ENCODE measurements at regions not wholly inside any gene's neighbourhood (a gene's known extent, or its start where the extent isn't known, plus 50 kb on each side); places are given as distances from the start of the nearest gene placed in this dataset.

GRCh38 chr11:45043755-45044475, 93.2 kb upstream of the TP53I11 start:
- TF ChIP-seq, protein P1, sequence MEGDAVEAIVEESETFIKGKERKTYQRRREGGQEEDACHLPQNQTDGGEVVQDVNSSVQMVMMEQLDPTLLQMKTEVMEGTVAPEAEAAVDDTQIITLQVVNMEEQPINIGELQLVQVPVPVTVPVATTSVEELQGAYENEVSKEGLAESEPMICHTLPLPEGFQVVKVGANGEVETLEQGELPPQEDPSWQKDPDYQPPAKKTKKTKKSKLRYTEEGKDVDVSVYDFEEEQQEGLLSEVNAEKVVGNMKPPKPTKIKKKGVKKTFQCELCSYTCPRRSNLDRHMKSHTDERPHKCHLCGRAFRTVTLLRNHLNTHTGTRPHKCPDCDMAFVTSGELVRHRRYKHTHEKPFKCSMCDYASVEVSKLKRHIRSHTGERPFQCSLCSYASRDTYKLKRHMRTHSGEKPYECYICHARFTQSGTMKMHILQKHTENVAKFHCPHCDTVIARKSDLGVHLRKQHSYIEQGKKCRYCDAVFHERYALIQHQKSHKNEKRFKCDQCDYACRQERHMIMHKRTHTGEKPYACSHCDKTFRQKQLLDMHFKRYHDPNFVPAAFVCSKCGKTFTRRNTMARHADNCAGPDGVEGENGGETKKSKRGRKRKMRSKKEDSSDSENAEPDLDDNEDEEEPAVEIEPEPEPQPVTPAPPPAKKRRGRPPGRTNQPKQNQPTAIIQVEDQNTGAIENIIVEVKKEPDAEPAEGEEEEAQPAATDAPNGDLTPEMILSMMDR (IDR thresholded peaks at IDR 0.05; ENCODE audit: borderline replicate concordance, control extremely low read depth, extremely low read depth, insufficient read depth, missing control alignments), result no peak
- no peak for DNase-seq (ENCODE audit: low spot score)
- in situ Hi-C loops (cut with MboI; ENCODE audit: low sequenced_read_pairs, unreplicated experiment), result no loop called here

DNA sequence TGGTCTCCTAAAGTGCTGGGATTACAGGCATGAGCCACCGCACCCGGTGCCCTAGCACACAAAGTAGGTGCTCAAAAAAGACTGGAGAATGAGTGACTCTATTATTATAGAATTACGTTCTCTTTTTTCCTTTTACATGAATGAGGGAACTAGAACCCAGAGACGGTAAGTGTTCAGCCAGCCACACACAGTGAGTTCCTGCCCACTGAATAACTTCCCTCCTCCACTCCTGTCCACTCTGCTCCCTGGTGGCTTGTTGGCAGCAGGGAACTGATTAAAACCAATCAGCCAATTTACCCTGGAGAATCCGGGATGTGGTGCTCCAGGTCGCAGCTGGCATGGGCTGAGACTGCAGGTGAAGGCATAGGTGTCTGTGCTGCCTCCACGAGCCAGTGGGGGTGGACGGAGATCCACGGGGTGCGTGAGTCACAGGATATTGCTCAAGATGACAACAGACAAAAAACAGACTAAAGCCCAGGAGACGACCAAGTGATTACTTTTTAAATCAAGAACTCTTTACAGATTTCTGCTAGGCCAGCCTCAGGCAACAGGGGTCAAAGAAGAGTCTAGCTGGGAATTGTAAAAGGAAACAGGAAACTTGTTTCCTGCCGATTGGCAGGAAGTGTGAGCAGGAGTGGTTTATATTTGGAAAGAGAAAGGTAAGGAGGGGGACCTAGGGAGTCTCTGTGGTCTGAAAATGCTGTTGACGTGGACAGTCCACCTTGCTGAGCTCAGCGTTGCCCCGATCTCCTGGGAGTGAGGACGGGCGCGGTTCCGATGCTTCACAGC, 95.2 kb upstream of the TP53I11 start:
- in situ Hi-C loops (cut with MboI; ENCODE audit: low sequenced_read_pairs, unreplicated experiment), result no loop called here
- TF ChIP-seq, protein P1 (IDR thresholded peaks at IDR 0.05; ENCODE audit: borderline replicate concordance, control extremely low read depth, extremely low read depth, insufficient read depth, missing control alignments), result no peak
- DNase-seq (ENCODE audit: low spot score), result no peak

DNA sequence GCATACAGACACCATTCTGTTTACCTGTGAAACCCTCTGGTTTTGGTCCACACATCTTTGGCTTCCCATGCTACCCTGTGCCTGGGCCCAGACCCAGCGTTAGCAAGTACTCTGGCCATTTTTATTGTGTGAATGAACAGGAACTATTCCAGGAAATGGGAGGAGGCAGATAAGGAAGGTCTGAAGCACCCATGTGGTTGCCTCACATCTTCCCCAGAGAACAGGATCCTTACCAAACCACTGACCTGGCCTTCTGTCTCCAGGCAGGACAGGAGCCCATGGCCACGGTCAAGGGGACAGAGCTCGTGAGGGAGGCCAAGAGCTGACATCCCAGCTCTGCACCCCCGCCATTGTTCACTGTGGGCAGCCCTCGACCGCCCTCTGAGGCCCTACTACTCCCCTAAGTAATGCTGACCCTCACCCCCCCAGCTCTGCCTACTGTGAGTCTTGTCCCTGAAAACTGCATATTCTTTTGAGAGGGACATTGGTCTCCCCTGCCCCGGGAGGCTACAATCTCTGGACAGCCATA, 97.7 kb upstream of the TP53I11 start:
- DNase-seq (ENCODE audit: low spot score), result no peak
- TF ChIP-seq, protein P1 (IDR thresholded peaks at IDR 0.05; ENCODE audit: borderline replicate concordance, control extremely low read depth, extremely low read depth, insufficient read depth, missing control alignments), result no peak
- in situ Hi-C loops (cut with MboI; ENCODE audit: low sequenced_read_pairs, unreplicated experiment), result no loop called here

- DNase-seq (ENCODE audit: low spot score), result no peak
- in situ Hi-C loops (cut with MboI; ENCODE audit: low sequenced_read_pairs, unreplicated experiment), result no loop called here
- TF ChIP-seq, protein P1 (IDR thresholded peaks at IDR 0.05; ENCODE audit: borderline replicate concordance, control extremely low read depth, extremely low read depth, insufficient read depth, missing control alignments), result no peak
These were observed 97.4 kb upstream of the PRDM11 start for GRCh38 chr11:45048870-45049691.

GRCh38 chr11:45050111-45050510, 96.3 kb upstream of the PRDM11 start:
- TF ChIP-seq, protein P1 (IDR thresholded peaks at IDR 0.05; ENCODE audit: borderline replicate concordance, control extremely low read depth, extremely low read depth, insufficient read depth, missing control alignments), result no peak
- in situ Hi-C loops (cut with MboI; ENCODE audit: low sequenced_read_pairs, unreplicated experiment), result no loop called here
- no peak for DNase-seq (ENCODE audit: low spot score)

DNA sequence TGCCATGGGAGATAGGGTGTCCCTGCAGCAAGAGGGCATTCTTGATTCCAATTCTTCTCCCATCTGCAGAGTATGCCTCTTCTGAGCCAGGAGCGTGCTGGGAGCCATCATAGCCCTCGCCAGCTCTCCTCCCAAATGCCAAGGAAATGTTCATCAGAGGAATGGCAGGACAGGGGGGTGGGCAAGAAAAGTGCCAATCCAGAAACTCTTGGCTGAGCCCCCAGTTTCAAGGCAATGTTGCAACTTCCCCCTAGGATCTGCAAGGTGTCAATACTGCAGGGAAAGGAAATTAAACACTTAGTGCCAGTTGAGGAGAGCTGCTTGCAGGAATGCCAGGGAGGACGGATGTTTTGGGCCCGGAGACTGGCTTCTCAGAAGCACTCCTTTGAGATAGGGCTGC, 94.8 kb upstream of the PRDM11 start:
- in situ Hi-C loops (cut with MboI; ENCODE audit: low sequenced_read_pairs, unreplicated experiment), result no loop called here
- TF ChIP-seq, protein P1 (IDR thresholded peaks at IDR 0.05; ENCODE audit: borderline replicate concordance, control extremely low read depth, extremely low read depth, insufficient read depth, missing control alignments), result no peak
- no peak for DNase-seq (ENCODE audit: low spot score)

Measured in GM13976 (cell line).